Neuron (in vitro differentiated cells): ENCODE measurements at regions not wholly inside any gene's neighbourhood (a gene's known extent, or its start where the extent isn't known, plus 50 kb on each side); places are given as distances from the start of the nearest gene placed in this dataset.

ENCODE experiments used
- H2AFZ ChIP-seq: one replicate; pipeline ENCODE4 v1.6.1; 2013; ENCODE audit warnings: low read depth, mild to moderate bottlenecking, inconsistent platforms, low read length, moderate library complexity
- H3K27me3 ChIP-seq: one replicate; pipeline ENCODE4 v1.6.1; 2013; ENCODE audit warnings: low read length; ENCODE audit not compliant: insufficient read depth
- H3K36me3 ChIP-seq: one replicate; pipeline ENCODE4 v1.6.1; 2013; ENCODE audit warnings: low read length; ENCODE audit not compliant: insufficient read depth
- H3K4me1 ChIP-seq: one replicate; pipeline ENCODE4 v1.6.1; 2013; ENCODE audit warnings: low read length; ENCODE audit not compliant: insufficient read depth
- H3K4me3 ChIP-seq: 2 replicates; pipeline ENCODE4 v1.5.1; 2013; ENCODE audit warnings: mild to moderate bottlenecking, low read length, moderate library complexity
- H3K9me3 ChIP-seq: one replicate; pipeline ENCODE4 v1.6.1; 2013; ENCODE audit warnings: low read length

- Histone ChIP-seq H3K4me1 (no peaks in the 10 kb centered on the region), H3K4me3 (no peak overlapping the region), H3K9me3 (peaks cover 2% of the 10 kb centered on the region), H2AFZ (no peak overlapping the region), H3K27me3 (no peaks in the 10 kb centered on the region), H3K36me3 (no peaks in the 10 kb centered on the region)
These were observed 115.3 kb upstream of the NAP1L1 start for GRCh38 chr12:76199808-76200207.

GRCh38 chr12:76198839-76199238 lies 114.4 kb upstream of the NAP1L1 start:
- Histone ChIP-seq H3K4me1 (no peaks in the 10 kb centered on the region), H3K4me3 (no peak overlapping the region), H3K36me3 (no peaks in the 10 kb centered on the region)

GRCh38 chr12:76197283-76197682 lies 112.8 kb upstream of the NAP1L1 start:
- Histone ChIP-seq H3K4me3 (no peak overlapping the region), H3K36me3 (no peaks in the 10 kb centered on the region), H3K9me3 (peaks cover 2% of the 10 kb centered on the region), H2AFZ (no peak overlapping the region), H3K27me3 (no peaks in the 10 kb centered on the region), H3K4me1 (no peaks in the 10 kb centered on the region)

More at GRCh38 chr12:76198839-76199238, 114.4 kb upstream of the NAP1L1 start:
- Histone ChIP-seq H3K9me3 (peaks cover 2% of the 10 kb centered on the region), H2AFZ (no peak overlapping the region), H3K27me3 (no peaks in the 10 kb centered on the region)

- no peaks in the 10 kb centered on the region for H3K4me1 ChIP-seq
- no peaks in the 10 kb centered on the region for H3K27me3 ChIP-seq
- no peak overlapping the region for H2AFZ ChIP-seq
- no peak overlapping the region for H3K4me3 ChIP-seq
- no peaks in the 10 kb centered on the region for H3K36me3 ChIP-seq
- H3K9me3 ChIP-seq, result peaks cover 2% of the 10 kb centered on the region
These were observed 111.4 kb upstream of the NAP1L1 start for GRCh38 chr12:76195920-76196319.

GRCh38 chr12:76194724-76195123 lies 110.2 kb upstream of the NAP1L1 start:
- Histone ChIP-seq H3K9me3 (peaks cover 2% of the 10 kb centered on the region), H3K27me3 (no peaks in the 10 kb centered on the region), H3K4me3 (no peak overlapping the region), H2AFZ (no peak overlapping the region), H3K4me1 (no peaks in the 10 kb centered on the region), H3K36me3 (no peaks in the 10 kb centered on the region)

GRCh38 chr12:76193961-76194360 lies 109.5 kb upstream of the NAP1L1 start:
- no peaks in the 10 kb centered on the region for H3K4me1 ChIP-seq
- H3K4me3 ChIP-seq, result no peak overlapping the region
- peaks cover 2% of the 10 kb centered on the region for H3K9me3 ChIP-seq
- H2AFZ ChIP-seq, result no peak overlapping the region
- no peaks in the 10 kb centered on the region for H3K36me3 ChIP-seq
- H3K27me3 ChIP-seq, result no peaks in the 10 kb centered on the region

GRCh38 chr12:76192416-76192815 lies 107.9 kb upstream of the NAP1L1 start:
- H3K36me3 ChIP-seq, result no peaks in the 10 kb centered on the region
- H3K4me3 ChIP-seq, result no peak overlapping the region
- H3K4me1 ChIP-seq, result no peaks in the 10 kb centered on the region
- H3K9me3 ChIP-seq, result no peaks in the 10 kb centered on the region
- no peaks in the 10 kb centered on the region for H3K27me3 ChIP-seq
- no peak overlapping the region for H2AFZ ChIP-seq

GRCh38 chr12:76190299-76190698 lies 105.8 kb upstream of the NAP1L1 start:
- H3K9me3 ChIP-seq, result no peaks in the 10 kb centered on the region
- H2AFZ ChIP-seq, result no peak overlapping the region
- H3K27me3 ChIP-seq, result no peaks in the 10 kb centered on the region
- H3K36me3 ChIP-seq, result no peaks in the 10 kb centered on the region
- H3K4me3 ChIP-seq, result no peak overlapping the region
- no peaks in the 10 kb centered on the region for H3K4me1 ChIP-seq

GRCh38 chr12:76189851-76190250 lies 105.4 kb upstream of the NAP1L1 start:
- Histone ChIP-seq H3K9me3 (no peaks in the 10 kb centered on the region), H2AFZ (no peak overlapping the region), H3K36me3 (no peaks in the 10 kb centered on the region), H3K4me3 (no peak overlapping the region), H3K27me3 (no peaks in the 10 kb centered on the region), H3K4me1 (no peaks in the 10 kb centered on the region)

- H2AFZ ChIP-seq, result no peak overlapping the region
- no peaks in the 10 kb centered on the region for H3K27me3 ChIP-seq
- H3K4me1 ChIP-seq, result no peaks in the 10 kb centered on the region
- H3K9me3 ChIP-seq, result no peaks in the 10 kb centered on the region
- H3K4me3 ChIP-seq, result no peak overlapping the region
- no peaks in the 10 kb centered on the region for H3K36me3 ChIP-seq
These were observed 102.7 kb upstream of the NAP1L1 start for GRCh38 chr12:76187177-76187576.

GRCh38 chr12:76186131-76186906 lies 101.8 kb upstream of the NAP1L1 start:
- Histone ChIP-seq H3K4me1 (no peaks in the 10 kb centered on the region), H3K27me3 (no peaks in the 10 kb centered on the region), H3K9me3 (no peaks in the 10 kb centered on the region), H3K36me3 (no peaks in the 10 kb centered on the region), H3K4me3 (no peak overlapping the region), H2AFZ (no peak overlapping the region)

- Histone ChIP-seq H3K4me1 (no peaks in the 10 kb centered on the region), H3K27me3 (no peaks in the 10 kb centered on the region), H3K4me3 (no peak overlapping the region), H2AFZ (no peak overlapping the region), H3K36me3 (no peaks in the 10 kb centered on the region), H3K9me3 (no peaks in the 10 kb centered on the region)
These were observed 99.1 kb upstream of the NAP1L1 start for GRCh38 chr12:76183459-76184186.

GRCh38 chr12:76180401-76181277 lies 96.2 kb upstream of the NAP1L1 start:
- no peak overlapping the region for H3K4me3 ChIP-seq
- no peak overlapping the region for H2AFZ ChIP-seq
- no peaks in the 10 kb centered on the region for H3K27me3 ChIP-seq
- H3K36me3 ChIP-seq, result no peaks in the 10 kb centered on the region
- no peaks in the 10 kb centered on the region for H3K9me3 ChIP-seq
- H3K4me1 ChIP-seq, result no peaks in the 10 kb centered on the region
